ENCODE measurements at regions not wholly inside any gene's neighbourhood (a gene's known extent, or its start where the extent isn't known, plus 50 kb on each side); places are given as distances from the start of the nearest gene placed in this dataset.

- Histone ChIP-seq H3K4me1 (ENCODE audit: control insufficient read depth, insufficient read depth, low read length) (no peaks in the 10 kb centered on the region), H2AFZ (ENCODE audit: control insufficient read depth, low read depth, low read length) (no peak overlapping the region), H3K27me3 (replicated peaks in 1 of 2; ENCODE audit: control insufficient read depth in 2 of 2, insufficient read depth in 2 of 2, low read length in 1 of 2) (no peaks in the 10 kb centered on the region), H3K9me3 (replicated peaks; ENCODE audit: control insufficient read depth, insufficient read depth, low read length) (no peaks in the 10 kb centered on the region), H3K4me2 (ENCODE audit: control insufficient read depth, insufficient read depth) (no peak overlapping the region), H4K20me1 (ENCODE audit: control insufficient read depth, insufficient read depth) (no peaks in the 10 kb centered on the region), H3K4me3 (no peak overlapping the region), H3K79me2 (ENCODE audit: control insufficient read depth, insufficient read depth, low read length) (no peaks in the 10 kb centered on the region), H3K27ac (ENCODE audit: control insufficient read depth, insufficient read depth) (no peak overlapping the region), H3K9ac (ENCODE audit: control insufficient read depth, insufficient read depth, low read length) (no peak overlapping the region), H3K36me3 (ENCODE audit: control insufficient read depth in 2 of 2, insufficient read depth in 2 of 2, low read length in 1 of 2) (no peaks in the 10 kb centered on the region)
- POLR2A ChIA-PET = no interaction called here
- RAD21 ChIA-PET (ENCODE audit: unreplicated experiment) = no interaction called here
- BruUV-seq (replicated peaks) = no TSS peak
- TF ChIP-seq EED (IDR thresholded peaks at IDR 0.05; ENCODE audit: low read depth) (no peak), ZNF592 (IDR thresholded peaks at IDR 0.05) (no peak), TCF12 (IDR thresholded peaks at IDR 0.05; ENCODE audit: low read depth, low read length) (no peak), ZNF274 (IDR thresholded peaks at IDR 0.05; ENCODE audit: insufficient read depth, insufficient read length) (no peak), ELK1 (IDR thresholded peaks at IDR 0.05; ENCODE audit: low read depth, low read length) (no peak)
- in situ Hi-C loops (cut with MboI) (no loop called here), intact Hi-C loops (cut with micrococcal nuclease; ENCODE audit: unreplicated experiment) (no loop called here)
- CTCF ChIA-PET = no interaction called here
- FAIRE-seq (no peak), ATAC-seq (no peak), DNase-seq (ENCODE audit: low read depth, low spot score) (no peak)
- SMC1A ChIA-PET (ENCODE audit: uncharacterized antibody, unreplicated experiment) = no interaction called here
- WGBS (ENCODE audit: insufficient coverage, insufficient replicate concordance, low lambda C conversion rate, missing lambda C conversion rate) = 16% methylated on average over 2 of the region's 2 CpGs
These were observed 1034.6 kb upstream of the PCDH9 start for GRCh38 chr13:68264692-68265091.
